ENCODE measurements at regions not wholly inside any gene's neighbourhood (a gene's known extent, or its start where the extent isn't known, plus 50 kb on each side); places are given as distances from the start of the nearest gene placed in this dataset.

DNA sequence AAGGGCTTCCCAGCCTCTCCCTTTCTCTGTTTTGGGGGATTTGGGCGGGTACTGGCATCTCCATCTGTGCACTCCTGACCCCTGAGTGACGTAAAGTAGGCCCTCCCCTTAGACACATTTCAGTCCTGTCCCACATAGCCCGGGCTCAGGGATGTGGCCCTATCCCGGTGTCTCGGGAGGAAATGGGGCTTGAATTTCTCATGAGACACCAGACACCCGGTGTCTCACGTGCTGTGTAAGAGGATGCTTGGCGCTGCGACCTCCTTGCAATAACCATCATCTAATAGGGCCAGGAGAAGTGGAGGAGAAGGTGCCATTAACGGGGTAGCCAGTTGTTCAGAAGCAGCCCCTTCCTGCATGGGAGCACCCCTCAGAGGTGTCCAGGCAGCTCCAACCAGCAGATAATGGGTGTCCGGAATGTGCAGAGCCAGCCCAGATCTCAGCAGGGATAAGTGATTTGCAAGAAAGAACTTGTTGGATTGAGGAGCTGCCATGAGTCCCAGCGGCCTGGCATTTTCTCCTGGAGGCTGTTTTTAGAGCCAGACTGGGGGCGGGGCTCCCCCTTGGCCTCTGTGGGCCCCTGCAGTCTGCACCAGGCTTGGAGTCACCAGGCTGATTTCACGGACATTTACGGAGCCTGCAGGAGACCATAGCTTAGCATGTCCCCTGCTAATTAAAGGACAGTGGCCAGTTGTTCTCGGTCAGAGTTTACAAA lies 372.0 kb downstream of the PREX1 start:
- in situ Hi-C loops (cut with HindIII; ENCODE audit: low sequenced_read_pairs) = no loop called here
- no peak overlapping the region for H3K4me3 ChIP-seq (ENCODE audit: low read depth, low read length)
- no peak for DNase-seq (ENCODE audit: low read depth, low spot score)
- TF ChIP-seq, protein P1, sequence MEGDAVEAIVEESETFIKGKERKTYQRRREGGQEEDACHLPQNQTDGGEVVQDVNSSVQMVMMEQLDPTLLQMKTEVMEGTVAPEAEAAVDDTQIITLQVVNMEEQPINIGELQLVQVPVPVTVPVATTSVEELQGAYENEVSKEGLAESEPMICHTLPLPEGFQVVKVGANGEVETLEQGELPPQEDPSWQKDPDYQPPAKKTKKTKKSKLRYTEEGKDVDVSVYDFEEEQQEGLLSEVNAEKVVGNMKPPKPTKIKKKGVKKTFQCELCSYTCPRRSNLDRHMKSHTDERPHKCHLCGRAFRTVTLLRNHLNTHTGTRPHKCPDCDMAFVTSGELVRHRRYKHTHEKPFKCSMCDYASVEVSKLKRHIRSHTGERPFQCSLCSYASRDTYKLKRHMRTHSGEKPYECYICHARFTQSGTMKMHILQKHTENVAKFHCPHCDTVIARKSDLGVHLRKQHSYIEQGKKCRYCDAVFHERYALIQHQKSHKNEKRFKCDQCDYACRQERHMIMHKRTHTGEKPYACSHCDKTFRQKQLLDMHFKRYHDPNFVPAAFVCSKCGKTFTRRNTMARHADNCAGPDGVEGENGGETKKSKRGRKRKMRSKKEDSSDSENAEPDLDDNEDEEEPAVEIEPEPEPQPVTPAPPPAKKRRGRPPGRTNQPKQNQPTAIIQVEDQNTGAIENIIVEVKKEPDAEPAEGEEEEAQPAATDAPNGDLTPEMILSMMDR (IDR thresholded peaks at IDR 0.05; ENCODE audit: low read depth, low read length) = no peak

DNA sequence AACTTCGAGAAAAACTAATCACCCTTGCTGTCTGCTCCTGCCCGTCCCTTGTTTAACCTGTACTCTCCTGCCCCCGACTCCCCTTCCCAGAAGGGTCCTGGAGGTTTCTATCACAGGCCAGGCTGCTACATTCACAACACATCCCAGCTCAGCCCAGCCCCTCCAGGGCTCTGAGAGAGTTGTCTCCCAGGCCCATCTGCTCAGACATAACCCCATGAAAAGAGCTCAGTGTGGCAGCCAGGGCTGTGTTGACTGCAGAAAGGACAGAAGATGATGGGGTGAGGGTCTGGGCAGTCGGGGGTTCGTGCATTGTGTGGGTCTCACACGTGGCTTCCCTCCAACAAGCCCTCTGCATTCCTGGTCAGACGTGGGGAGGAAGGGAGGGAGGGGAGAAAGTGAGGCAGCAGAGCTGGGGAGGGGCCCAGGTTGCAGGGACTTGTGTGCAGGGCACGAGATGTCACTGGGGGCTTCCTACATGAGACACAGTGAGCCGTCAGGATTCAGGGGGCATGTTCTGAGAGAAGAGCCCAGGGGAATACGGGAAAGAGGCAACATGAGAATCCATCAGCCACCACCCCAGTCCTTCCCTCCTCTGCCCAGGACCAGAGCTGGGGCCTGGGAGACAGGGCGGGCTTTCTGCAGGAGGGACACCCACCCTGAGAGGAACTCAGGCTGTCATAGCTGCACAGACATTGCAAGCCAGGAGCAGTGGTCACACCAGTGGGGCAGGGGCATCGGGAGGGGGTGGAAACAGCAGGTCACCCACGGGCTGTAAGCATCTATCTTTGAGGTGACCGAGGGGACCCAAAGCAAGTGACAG lies 372.9 kb downstream of the PREX1 start:
- in situ Hi-C loops (cut with HindIII; ENCODE audit: low sequenced_read_pairs) = no loop called here
- no peak overlapping the region for H3K4me3 ChIP-seq (ENCODE audit: low read depth, low read length)
- TF ChIP-seq, protein P1 (IDR thresholded peaks at IDR 0.05; ENCODE audit: low read depth, low read length) = no peak
- no peak for DNase-seq (ENCODE audit: low read depth, low spot score)

DNA sequence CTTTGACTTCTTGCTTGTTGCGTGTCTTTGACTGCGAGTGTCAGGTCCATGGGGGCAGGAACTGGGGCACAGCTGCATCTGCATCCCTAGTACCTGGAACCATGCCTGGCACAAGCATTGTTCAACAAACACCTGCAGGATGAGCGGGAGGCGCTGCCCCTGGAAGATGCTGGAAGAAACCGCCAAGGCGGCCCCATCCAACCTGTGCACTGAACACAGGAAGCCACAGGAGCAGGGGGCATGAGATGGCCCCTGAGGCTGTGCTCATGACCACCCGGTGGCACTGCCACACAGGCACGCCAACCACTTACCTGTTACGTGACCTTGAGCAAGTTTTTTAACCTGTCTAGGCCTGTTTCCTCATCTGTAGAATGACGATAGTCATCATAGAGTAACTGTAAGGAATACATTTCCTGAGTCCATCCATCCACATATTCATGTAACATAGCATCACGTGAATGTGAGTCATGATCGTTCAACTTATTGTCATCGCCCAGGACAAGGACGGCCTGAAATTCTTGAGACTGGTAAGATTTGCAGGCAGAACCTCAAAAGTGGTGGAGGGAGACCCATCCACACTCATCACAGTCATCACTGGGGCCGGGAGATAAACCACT lies 374.2 kb downstream of the PREX1 start:
- no peak overlapping the region for H3K4me3 ChIP-seq (ENCODE audit: low read depth, low read length)
- no peak for DNase-seq (ENCODE audit: low read depth, low spot score)
- TF ChIP-seq, protein P1 (IDR thresholded peaks at IDR 0.05; ENCODE audit: low read depth, low read length) = no peak
- in situ Hi-C loops (cut with HindIII; ENCODE audit: low sequenced_read_pairs) = no loop called here

DNA sequence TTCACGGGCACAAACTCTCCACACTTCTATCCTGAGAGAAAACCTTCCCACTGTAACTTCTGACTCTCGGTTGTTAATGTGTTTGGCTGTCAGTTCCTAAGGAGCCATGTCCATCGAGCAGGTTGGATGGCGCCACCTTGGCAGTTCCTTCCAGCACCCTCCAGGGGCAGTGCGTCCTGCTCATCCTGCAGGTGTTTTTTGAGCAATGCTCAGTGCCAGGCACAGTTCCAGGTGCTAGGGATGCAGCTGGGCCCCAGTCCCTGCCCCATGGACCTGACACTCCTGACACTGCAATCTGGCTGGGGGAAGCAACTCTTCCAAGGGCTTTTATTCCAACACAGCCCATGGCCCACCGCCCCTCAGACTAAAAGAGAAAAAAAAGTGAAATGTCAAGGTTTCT lies 376.4 kb downstream of the PREX1 start:
- no peak overlapping the region for H3K4me3 ChIP-seq (ENCODE audit: low read depth, low read length)
- TF ChIP-seq, protein P1 (IDR thresholded peaks at IDR 0.05; ENCODE audit: low read depth, low read length) = no peak
- in situ Hi-C loops (cut with HindIII; ENCODE audit: low sequenced_read_pairs) = no loop called here
- DNase-seq (ENCODE audit: low read depth, low spot score) = no peak

DNA sequence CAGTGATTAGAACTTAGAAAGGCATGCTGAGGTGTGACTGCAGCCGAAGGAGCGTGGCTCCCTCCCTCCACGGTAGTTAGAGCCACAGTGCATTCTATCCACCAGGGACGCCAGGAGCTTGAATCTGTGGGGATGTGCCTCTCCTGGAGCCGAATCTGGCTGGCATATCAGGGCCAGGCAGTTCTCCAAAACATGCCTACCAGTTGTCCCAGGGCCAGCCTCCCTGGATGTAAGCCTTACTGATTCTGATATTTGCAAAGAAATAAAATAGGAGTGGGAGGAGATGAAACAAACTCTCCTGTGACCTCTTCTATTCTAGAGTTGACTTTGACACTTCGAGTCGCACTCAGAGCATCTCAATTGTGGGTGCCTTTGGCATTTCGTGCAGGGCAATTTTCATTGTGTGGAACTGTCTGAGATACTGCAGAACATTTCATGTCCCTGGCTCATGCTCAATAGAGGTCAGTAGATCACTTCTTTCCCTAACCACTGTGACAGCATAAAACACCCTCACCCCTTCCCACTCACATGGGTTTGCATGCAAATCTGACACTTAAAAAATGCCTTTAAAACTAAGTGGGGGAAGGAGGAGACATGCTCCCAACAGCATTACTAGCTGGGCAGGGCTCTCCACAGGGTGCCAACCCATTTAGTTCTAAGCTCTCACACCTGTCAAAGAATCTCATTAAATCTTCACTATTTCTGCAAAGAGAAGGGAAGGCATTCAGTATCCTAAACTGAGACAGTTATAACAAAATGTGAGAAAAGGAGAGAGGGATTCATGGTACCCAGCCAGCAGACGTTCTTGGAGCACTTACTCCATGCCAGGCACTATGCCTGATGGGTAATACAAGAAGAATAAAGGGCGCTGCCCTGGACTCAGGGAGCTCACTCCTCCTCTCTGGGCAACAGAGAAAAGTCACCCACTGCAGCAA lies 378.9 kb downstream of the PREX1 start:
- no peak for DNase-seq (ENCODE audit: low read depth, low spot score)
- in situ Hi-C loops (cut with HindIII; ENCODE audit: low sequenced_read_pairs) = no loop called here
- TF ChIP-seq, protein P1 (IDR thresholded peaks at IDR 0.05; ENCODE audit: low read depth, low read length) = no peak
- no peak overlapping the region for H3K4me3 ChIP-seq (ENCODE audit: low read depth, low read length)

DNA sequence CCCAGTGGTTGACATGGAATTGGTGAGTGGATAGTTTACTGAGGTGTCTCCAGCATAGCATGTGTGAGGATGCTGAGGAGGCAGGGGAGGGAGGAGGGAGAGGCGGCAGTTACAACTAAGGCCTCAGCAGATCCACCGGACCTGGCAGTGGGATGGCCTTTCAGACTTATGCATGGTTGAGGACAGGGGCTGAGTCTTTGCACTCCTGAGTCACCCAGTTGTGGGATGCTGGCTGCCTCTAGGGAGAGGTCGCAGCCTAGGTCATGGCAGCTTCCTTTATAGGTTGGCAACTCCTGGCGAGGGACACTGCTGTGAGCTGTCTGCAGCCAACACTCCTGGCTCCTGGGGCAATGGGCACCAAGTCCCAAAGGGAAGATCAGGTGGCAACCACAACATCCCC lies 380.3 kb downstream of the PREX1 start:
- in situ Hi-C loops (cut with HindIII; ENCODE audit: low sequenced_read_pairs) = no loop called here
- TF ChIP-seq, protein P1 (IDR thresholded peaks at IDR 0.05; ENCODE audit: low read depth, low read length) = no peak
- no peak for DNase-seq (ENCODE audit: low read depth, low spot score)
- no peak overlapping the region for H3K4me3 ChIP-seq (ENCODE audit: low read depth, low read length)
